K562 (cell line): ENCODE measurements at regions not wholly inside any gene's neighbourhood (a gene's known extent, or its start where the extent isn't known, plus 50 kb on each side); places are given as distances from the start of the nearest gene placed in this dataset.

Source experiments
- CHD2 ChIP-seq: IDR thresholded peaks from 2 replicates; pipeline ENCODE4 v1.6.1; 2011; ENCODE audit warnings: low read depth, low read length
- CREB1 ChIP-seq, 2 experiments: sonication (generic) in 1 of 2; formaldehyde crosslinking in 1 of 2; IDR thresholded peaks; 2 replicates each; pipeline versions ENCODE4 v1.6.1 to v1.8.0; 2012 to 2022; ENCODE audit warnings: inconsistent platforms in 1 of 2, mild to moderate bottlenecking in 1 of 2, missing genetic modification reagents in 1 of 2, moderate library complexity in 1 of 2
- CTCF ChIP-seq, 3 experiments: IDR thresholded peaks in 2 of 3; conservative IDR thresholded peaks in 1 of 3; 2 replicates each; pipeline ENCODE4 v1.5.1; 2011 to 2012; ENCODE audit warnings: low read length in 3 of 3, mild to moderate bottlenecking in 3 of 3, control low read depth in 2 of 3, improper control_type of control experiment in 1 of 3, inconsistent platforms in 1 of 3, low read depth in 1 of 3, mixed read lengths in 1 of 3, moderate library complexity in 1 of 3; ENCODE audit not compliant: insufficient read depth in 2 of 3
- EP300 ChIP-seq: IDR thresholded peaks from 2 replicates; pipeline ENCODE4 v1.6.1; 2012; ENCODE audit warnings: low read length, improper control_type of control experiment
- NFATC3 ChIP-seq: fragments of 450-650 bp; IDR thresholded peaks from 2 replicates; pipeline ENCODE4 v1.6.1; 2017; ENCODE audit warnings: mild to moderate bottlenecking
- ZNF263 ChIP-seq: sonication (generic); formaldehyde crosslinking; IDR thresholded peaks from 2 replicates; pipeline ENCODE4 v1.8.0; 2022; ENCODE audit warnings: mild to moderate bottlenecking, missing genetic modification reagents, borderline replicate concordance

- no peak for TF ChIP-seq CHD2
- no peak for TF ChIP-seq NFATC3
- TF ChIP-seq ZNF263 (CRISPR knock-in tag), result no peak
- TF ChIP-seq CREB1 (IDR thresholded peaks at IDR 0.05), result no peak
- TF ChIP-seq CREB1 (CRISPR knock-in tag; IDR thresholded peaks at IDR 0.05), result no peak
- no peak for TF ChIP-seq CTCF (IDR thresholded peaks at IDR 0.05 in 2 of 3, conservative IDR thresholded peaks at IDR 0.05 in 1 of 3; ENCODE audit: insufficient read depth in 2 of 3, low read depth in 1 of 3, low read length in 3 of 3)
- no peak for TF ChIP-seq EP300
These were observed 272.2 kb upstream of the CHRNA7 start for GRCh38 chr15:31758126-31758525.
